ENCODE measurements at regions not wholly inside any gene's neighbourhood (a gene's known extent, or its start where the extent isn't known, plus 50 kb on each side); places are given as distances from the start of the nearest gene placed in this dataset.

DNA sequence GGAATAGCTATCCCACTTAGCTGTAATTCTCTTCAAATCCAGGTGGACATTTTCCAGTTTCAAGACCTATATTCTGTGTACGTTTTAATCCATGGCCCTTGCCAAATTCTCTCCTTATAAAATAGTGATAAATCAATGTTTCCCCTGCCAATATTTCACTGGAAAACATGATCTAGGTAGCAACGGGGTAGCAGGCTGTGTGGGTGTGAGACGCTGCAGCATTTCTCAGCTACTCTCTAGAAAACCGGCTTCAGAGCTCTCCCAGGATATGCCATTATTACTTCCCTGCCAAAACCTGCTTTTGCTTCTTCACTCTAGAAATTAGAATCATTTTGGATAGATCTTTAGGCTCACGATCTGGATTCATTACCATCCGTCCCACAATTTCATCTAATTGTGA lies 82.1 kb upstream of the SIPA1L2 start:
- Histone ChIP-seq H3K9me3 (ENCODE audit: control insufficient read depth in 1 of 2, insufficient read depth in 1 of 2, low read depth in 1 of 2, low read length in 2 of 2) (no peaks in the 10 kb centered on the region), H3K36me3 (ENCODE audit: control insufficient read depth in 1 of 2, insufficient read depth in 2 of 2, low read length in 2 of 2) (no peaks in the 10 kb centered on the region), H3K27ac (ENCODE audit: low read depth, low read length) (no peak overlapping the region), H3K27me3 (ENCODE audit: insufficient read depth, low read length) (no peaks in the 10 kb centered on the region), H3K4me2 (ENCODE audit: low read length) (no peak overlapping the region), H2AFZ (ENCODE audit: low read depth, low read length, poor library complexity, severe bottlenecking) (no peak overlapping the region), H4K20me1 (ENCODE audit: insufficient read depth) (no peaks in the 10 kb centered on the region), H3K4me3 (replicated peaks in 1 of 2; ENCODE audit: low read depth in 1 of 2, low read length in 2 of 2) (no peak overlapping the region), H3K4me1 (ENCODE audit: control insufficient read depth in 1 of 2, insufficient read depth in 2 of 2, low read length in 2 of 2) (no peaks in the 10 kb centered on the region), H3K79me2 (ENCODE audit: insufficient read depth, low read length) (no peaks in the 10 kb centered on the region), H3K9ac (ENCODE audit: low read length) (no peak overlapping the region), H3K9me2 (ENCODE audit: insufficient read depth) (no peaks in the 10 kb centered on the region)
- ChIA-PET CTCF (no interaction called here), RAD21 (ENCODE audit: low non-redundant PET in 1 of 2, low total read pairs in 2 of 2, uncharacterized antibody in 2 of 2, unreplicated experiment in 2 of 2) (no interaction called here), POLR2A (interaction anchor here (0.6 kb wide), 1 partner anchor 1622 kb away, joined by 3 read pairs; no protein-coding TSS in a partner anchor)
- BruUV-seq (replicated peaks) = no TSS peak
- DNase-seq (ENCODE audit: low read depth, low spot score) = no peak
- intact Hi-C loops (cut with micrococcal nuclease) = no loop called here
- TF ChIP-seq ELF1 (IDR thresholded peaks at IDR 0.05; ENCODE audit: borderline replicate concordance, low read depth) (no peak), EZH2 (IDR thresholded peaks at IDR 0.05) (no peak), SP1 (IDR thresholded peaks at IDR 0.05; ENCODE audit: low read depth) (no peak), MAX (IDR thresholded peaks at IDR 0.05) (no peak), POLR2A (IDR thresholded peaks at IDR 0.05; ENCODE audit: borderline replicate concordance, extremely low read depth, insufficient read depth, insufficient read length) (no peak), RAD21 (IDR thresholded peaks at IDR 0.05; ENCODE audit: low read depth) (no peak), FOSL1 (IDR thresholded peaks at IDR 0.05; ENCODE audit: low read depth) (no peak), YY1 (IDR thresholded peaks at IDR 0.05; ENCODE audit: extremely low read depth, insufficient replicate concordance, low read depth, low read length) (no peak), JUND (IDR thresholded peaks at IDR 0.05) (no peak), CTCF (IDR thresholded peaks at IDR 0.05 in 2 of 3, conservative IDR thresholded peaks at IDR 0.05 in 1 of 3; ENCODE audit: borderline replicate concordance in 1 of 3, insufficient read depth in 1 of 3, low read depth in 2 of 3, low read length in 2 of 3) (no peak), EZH2phosphoT487 (IDR thresholded peaks at IDR 0.05; ENCODE audit: borderline replicate concordance) (no peak), EGR1 (IDR thresholded peaks at IDR 0.05; ENCODE audit: low read depth) (no peak)
- TF ChIP-seq, protein P1, sequence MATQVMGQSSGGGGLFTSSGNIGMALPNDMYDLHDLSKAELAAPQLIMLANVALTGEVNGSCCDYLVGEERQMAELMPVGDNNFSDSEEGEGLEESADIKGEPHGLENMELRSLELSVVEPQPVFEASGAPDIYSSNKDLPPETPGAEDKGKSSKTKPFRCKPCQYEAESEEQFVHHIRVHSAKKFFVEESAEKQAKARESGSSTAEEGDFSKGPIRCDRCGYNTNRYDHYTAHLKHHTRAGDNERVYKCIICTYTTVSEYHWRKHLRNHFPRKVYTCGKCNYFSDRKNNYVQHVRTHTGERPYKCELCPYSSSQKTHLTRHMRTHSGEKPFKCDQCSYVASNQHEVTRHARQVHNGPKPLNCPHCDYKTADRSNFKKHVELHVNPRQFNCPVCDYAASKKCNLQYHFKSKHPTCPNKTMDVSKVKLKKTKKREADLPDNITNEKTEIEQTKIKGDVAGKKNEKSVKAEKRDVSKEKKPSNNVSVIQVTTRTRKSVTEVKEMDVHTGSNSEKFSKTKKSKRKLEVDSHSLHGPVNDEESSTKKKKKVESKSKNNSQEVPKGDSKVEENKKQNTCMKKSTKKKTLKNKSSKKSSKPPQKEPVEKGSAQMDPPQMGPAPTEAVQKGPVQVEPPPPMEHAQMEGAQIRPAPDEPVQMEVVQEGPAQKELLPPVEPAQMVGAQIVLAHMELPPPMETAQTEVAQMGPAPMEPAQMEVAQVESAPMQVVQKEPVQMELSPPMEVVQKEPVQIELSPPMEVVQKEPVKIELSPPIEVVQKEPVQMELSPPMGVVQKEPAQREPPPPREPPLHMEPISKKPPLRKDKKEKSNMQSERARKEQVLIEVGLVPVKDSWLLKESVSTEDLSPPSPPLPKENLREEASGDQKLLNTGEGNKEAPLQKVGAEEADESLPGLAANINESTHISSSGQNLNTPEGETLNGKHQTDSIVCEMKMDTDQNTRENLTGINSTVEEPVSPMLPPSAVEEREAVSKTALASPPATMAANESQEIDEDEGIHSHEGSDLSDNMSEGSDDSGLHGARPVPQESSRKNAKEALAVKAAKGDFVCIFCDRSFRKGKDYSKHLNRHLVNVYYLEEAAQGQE (IDR thresholded peaks at IDR 0.05; ENCODE audit: low read depth) = no peak
- no peak for ATAC-seq
